NCI-H146 treated with DMSO at 0.1 percent for 48 hours (cell line): ENCODE measurements at regions not wholly inside any gene's neighbourhood (a gene's known extent, or its start where the extent isn't known, plus 50 kb on each side); places are given as distances from the start of the nearest gene placed in this dataset.

ENCODE experiments used
- DNase-seq: peaks from one replicate; lab custom pipeline; 2025; ENCODE audit not compliant: unreplicated experiment; lab: John Stamatoyannopoulos, UW

DNA sequence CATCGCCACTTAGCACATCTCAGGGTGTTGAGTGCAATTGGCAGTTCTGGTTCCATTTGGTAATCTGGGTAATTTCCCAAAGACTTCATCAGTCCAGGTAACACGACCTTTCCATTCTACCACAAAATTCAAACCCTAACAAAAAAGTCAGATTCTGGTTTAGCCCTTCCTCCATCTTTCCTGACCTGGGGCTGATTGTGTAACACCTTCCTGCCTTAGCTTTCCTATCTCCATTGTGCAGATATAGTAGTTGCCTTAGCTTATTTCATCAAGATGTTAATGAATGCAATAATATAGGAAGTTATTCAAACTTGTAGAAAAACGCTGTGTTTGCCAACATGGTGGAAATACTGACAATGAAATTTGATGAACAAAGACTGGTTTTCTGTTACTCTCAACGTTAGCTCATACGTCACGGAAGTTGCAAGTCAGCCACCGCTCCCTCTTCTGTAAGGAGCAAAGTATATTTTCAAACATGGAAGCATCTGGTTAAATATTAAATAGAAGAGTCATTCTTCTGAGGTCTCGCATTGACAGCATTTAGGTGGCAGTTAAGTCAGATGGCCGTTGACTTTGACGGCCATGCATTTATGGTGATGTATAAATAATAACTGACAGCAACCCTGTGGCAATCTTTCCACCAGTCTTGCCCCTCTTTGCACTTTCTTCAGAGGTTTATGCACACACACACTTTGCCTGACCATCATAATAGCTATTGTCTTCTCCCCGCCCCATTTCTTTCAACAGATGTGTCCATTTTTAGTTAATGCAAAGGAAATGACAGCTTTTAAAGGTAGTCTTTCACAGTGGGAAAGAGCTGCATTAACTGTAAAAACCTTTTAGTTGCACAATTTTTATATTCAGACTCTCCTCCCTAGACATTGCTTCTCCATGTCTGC, 205.1 kb upstream of the BMPER start:
- DNase-seq = no peak

DNA sequence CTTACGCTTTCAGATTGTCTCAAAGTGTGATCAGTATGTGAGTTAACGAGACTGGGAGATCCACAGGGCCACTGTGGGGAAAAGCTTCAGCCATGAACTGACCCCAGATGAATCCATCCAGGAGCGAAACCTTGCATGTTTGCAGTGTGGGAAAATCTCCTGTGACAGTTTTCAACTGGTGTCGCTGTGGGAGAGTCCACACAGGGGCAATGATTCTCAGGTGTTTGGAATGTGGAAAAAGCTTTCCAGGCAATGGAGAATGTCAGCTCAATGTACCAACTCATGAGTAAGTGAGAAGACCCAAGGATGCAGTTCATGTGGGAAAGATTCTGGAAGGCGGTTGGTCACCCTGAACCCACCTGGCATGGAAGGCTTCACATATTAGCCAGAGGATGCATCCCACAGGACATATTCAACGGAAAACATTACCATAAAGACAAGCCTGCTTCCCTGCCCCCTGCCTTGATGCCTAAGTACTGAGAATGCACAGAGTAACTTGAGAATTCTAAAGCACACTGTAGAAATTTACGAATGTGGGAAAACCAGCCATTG, 204.1 kb upstream of the BMPER start:
- no peak for DNase-seq

DNA sequence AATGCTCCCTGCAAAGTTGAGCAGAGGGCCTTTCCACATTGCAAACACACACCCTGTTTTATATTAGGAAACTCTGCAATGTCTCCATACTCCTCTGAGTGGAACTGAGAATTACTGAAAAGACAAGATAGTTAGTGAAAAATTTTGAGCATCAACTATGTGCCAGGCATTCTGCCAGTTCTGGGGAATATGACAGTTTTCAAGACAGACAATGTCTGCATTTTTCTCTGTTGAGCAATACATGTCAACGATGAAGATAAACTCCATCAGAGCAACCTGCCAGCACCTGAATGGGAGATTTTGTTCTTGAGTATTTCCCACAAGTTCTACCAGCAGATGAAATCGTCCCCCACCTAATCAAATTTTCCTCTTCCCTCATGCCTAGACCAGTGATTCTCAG, 203.4 kb upstream of the BMPER start:
- DNase-seq = no peak

GRCh38 chr7:33702514-33703054, 202.8 kb upstream of the BMPER start:
- no peak for DNase-seq

DNA sequence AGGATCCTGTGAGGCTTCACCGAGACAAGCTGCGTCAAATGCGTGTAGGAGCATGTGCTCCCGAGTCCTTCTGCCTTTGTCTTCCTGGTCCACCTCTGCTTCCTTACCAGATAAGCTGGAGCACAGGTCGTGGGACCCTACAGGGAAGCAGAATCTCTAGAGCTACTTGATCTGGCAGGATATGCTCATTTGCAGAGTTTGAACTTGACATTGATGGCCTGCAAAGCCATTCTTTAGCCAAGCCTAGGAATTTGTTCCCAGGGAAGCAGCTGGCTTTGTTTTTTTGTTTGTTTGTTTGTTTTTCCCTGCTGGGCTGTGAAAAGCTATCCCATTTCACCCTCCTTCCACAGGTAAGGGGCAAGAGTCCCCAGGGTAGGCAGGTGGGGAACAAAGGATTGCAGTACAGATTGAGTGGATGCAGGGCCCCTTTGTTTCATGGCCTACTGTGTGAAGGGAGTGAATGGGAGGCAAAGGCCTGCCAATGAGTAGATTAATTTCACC, 200.0 kb upstream of the BMPER start:
- DNase-seq = no peak

- no peak for DNase-seq
Measured at GRCh38 chr7:33706186-33706585, 199.2 kb upstream of the BMPER start.

- DNase-seq = no peak
Measured at GRCh38 chr7:33706771-33707200, 198.6 kb upstream of the BMPER start.

DNA sequence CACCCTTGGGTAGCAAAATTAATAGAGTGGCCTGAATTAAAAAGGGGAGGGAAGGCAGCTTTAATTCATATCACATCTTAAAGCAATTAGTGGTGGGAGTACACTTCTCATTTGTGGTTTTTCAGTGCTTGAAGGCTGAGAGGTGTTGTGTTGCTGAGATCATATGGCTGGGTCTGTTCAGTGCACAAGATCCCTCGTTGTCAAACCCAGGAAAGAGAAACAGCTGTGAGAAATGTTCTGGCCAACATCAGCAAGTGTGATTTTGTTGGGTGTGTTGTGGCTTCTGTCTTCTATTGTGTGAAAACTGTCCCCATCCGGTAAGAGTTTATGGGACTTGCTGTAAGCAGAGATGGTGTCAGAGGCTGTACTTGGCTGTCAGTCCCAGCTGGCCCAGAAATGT, 197.9 kb upstream of the BMPER start:
- DNase-seq = no peak

- DNase-seq = no peak
Measured at GRCh38 chr7:33710608-33711007, 194.7 kb upstream of the BMPER start.

GRCh38 chr7:33711231-33712019, 193.9 kb upstream of the BMPER start:
- no peak for DNase-seq

DNA sequence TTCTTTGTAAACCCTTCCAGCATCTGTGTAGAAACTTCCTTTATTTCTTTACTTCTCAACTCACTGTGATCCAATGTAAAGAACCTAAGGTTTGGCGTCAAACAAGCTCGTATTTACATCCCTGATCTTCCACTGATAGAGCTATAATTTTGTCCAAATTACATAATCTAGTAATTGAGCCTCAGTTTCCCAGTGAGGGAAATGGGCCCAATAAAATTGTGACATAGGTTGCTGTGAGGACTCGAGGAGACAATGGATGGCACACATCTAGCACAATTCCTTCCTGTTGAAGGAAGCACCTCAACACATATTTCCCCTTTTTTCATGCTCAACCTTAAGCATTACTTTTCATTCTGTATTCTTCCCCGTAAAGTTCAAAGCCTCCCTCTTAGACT, 193.3 kb upstream of the BMPER start:
- no peak for DNase-seq

GRCh38 chr7:33714208-33714607, 191.1 kb upstream of the BMPER start:
- DNase-seq = no peak

DNA sequence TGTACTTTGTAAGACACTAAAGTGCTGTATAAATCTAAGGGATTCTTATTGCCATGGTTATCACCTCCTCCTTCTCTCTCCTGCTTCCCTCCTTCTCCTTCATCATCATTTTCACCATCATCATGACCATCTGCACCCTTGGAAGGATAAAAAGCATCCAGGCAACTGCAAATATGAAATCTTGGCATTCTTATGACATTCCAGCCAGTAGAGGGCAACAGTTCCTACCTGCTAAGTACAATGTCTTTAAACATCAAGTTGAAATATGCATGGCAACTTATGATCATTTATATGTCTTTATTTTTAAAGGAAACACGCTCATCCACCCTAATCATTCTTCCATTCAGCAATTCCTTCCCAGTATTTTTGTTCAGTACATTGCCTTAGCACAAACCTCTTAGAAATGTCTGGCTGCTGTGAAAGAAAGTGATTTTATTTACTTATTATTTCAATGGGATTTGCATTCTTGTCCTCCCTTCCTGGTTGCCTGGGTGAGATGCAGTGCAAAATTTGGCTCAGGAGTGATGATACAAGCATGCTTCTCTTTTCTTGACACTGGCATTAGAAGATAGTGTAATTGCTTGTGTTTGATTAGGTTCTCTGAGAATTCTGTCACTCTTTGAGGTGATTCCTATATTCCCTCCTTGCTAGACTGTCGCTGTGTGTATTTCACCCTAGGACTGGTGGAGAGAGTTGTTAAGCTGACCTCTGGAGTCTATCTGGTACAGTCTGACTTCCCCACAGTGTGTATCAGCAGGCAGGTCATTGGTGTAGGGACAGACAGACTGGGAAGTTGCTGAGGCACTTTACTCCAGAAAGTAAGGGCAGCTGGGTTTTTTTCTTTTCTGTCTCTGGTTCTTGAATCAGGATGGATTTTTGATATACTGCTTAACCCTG, 188.5 kb upstream of the BMPER start:
- DNase-seq = no peak

GRCh38 chr7:33719059-33719581, 186.2 kb upstream of the BMPER start:
- DNase-seq = no peak

GRCh38 chr7:33720139-33720538, 185.2 kb upstream of the BMPER start:
- no peak for DNase-seq

GRCh38 chr7:33720870-33721269, 184.5 kb upstream of the BMPER start:
- DNase-seq = no peak

- no peak for DNase-seq
Measured at GRCh38 chr7:33721895-33722294, 183.4 kb upstream of the BMPER start.

DNA sequence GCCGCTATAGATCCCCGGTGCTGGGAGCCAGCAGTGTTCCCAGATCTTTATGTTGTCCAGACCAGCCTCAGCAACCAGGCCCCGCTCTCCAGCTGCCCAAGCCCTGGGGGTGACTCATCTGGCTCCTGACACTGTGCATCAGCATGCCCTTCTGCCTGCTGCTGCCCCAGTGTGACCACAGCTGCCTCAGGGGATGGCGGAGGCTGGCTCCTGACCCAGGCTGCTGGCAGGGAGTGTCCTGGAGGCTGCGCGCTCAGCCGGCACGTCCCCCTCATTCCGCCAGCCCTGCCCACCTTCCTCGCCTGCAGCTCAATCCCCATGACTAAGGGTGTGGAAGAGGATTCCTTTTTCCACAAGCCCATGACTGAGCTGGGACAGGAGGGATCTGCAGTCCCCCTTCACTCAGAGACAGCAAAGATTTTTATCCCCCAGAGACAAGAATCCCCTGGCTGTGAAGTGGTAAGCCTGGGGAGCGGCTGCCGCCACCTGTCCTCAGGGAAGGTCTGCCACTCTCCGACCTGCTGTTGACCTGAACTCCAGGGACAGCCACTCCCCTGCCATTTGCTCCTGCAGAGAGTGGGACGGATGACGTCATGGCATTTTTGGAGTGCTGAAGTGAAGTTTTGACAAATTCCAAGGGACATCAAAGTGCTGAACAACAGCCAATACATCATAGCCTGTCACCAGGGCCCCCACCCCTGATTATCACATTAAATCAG, 182.8 kb upstream of the BMPER start:
- peak; percentile 20 for DNase-seq

DNA sequence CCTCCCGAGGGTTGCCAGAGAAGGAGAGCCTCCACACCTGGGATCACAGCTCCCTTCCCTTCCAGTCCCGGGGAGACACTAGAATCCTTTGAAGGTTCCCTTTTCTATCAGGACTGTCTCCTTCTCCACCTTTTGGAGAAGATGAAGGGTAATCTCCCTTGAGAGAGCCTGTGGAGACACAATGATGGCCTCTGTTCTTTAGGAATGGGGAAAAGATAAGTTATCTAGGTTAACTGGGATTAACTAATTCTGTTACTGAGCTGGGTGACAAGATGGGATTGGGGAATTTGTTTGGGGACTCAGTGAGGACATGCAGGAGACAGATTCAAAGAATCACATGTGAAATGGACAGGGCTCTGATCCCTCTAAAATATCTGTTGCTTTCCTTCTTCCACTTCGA, 181.1 kb upstream of the BMPER start:
- no peak for DNase-seq
